NCI-H2081 (cell line): ENCODE measurements at regions not wholly inside any gene's neighbourhood (a gene's known extent, or its start where the extent isn't known, plus 50 kb on each side); places are given as distances from the start of the nearest gene placed in this dataset.
"Not testable (repeated sequence)": the region's sequence is repeated elsewhere in the genome, so short reads cannot be mapped to it uniquely, and the experiment has no call there.

Experiments used
- DNase-seq, 2 experiments: peaks; one replicate each; lab custom pipeline; 2025; lab: John Stamatoyannopoulos, UW

DNA sequence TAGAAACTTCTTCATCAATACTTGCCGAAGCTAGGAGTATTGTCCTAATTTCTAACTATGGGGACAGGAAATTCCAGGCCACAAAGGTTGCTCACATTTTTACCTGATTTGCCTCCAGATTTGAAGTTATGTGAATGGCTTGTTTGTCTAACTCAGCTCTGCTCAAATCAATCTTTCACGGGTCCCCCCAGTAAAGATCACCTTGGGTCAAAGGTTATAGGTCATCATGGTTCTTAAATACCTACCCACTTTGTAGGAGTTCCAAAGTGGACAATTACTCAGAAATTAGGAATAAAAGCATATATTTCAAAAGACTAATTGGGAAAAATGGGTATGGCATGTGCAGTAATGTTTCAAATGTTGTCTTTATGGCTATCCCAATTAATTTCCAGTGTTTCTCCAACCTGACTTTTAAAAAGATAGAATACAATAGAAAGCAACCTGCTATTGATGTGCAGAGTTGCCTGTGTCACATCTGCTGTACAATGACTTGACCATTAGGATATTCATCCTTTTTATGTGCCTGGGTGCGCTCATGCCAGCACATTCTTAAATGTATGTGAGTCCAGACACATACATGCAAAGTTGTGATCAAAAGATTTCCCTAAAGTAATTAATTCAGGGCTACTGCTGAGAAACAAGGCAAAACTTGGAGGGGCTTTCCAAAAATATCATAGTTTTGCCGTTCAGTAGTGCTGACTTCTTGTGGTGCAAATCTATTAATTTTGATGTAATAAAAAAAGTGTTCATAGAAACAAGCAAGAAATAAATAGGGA is 126.1 kb downstream of the MYCN start:
- DNase-seq: no peak

DNA sequence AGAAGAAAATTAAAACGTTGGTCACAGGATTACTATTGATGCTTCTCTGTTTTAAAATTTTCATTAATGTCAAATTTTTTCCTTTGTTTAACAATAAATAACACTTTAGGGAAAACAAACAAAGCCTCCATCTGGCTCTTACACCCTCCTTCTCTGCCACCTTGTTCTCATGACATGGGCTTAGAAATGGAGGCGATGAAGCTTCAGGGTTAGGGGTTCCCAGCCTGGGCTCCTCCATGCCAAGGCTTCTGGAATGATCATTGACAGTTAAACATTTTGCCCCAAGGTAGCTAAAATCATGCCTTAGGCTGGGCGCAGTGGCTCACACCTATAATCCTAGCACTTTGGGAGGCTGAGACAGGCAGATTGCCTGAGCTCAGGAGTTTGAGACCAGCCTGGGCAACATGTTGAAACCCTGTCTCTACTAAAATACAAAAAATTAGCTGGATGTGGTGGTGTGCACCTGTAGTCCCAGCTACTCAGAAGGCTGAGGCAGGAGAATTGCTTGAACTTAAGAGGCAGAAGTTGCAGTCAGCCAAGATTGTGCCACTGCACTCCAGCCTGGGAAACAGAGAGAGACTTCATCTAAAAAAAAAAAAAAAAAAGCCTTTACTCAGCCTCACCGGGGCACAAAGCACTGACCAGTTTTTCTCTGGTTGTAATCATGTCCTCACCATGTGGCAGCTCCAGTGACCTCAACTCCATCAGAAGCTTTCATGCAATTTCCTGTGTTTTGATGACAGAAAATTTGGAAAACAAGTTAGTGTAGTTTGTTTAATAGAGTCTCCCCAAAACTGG is 125.1 kb downstream of the MYCN start:
- not testable (repeated sequence) for DNase-seq

DNA sequence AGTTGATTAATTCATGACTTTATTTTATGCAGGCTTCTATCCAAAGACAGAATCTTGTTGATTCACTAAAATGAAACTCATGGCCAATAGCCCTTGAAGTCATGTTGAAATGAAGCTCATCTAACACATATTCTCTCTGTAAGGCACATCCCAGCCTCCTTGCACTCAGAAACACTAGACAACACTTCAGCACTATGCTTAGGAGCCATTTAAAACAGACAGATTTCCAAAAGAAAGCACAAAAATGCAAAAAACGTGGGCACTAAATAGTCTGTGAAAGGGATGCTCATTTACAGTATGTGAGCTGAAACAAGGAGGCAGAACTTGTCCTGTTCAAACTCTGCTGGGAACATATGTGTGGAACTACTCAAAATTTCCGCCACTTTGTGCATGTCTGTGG is 124.4 kb downstream of the MYCN start:
- DNase-seq: no peak

DNA sequence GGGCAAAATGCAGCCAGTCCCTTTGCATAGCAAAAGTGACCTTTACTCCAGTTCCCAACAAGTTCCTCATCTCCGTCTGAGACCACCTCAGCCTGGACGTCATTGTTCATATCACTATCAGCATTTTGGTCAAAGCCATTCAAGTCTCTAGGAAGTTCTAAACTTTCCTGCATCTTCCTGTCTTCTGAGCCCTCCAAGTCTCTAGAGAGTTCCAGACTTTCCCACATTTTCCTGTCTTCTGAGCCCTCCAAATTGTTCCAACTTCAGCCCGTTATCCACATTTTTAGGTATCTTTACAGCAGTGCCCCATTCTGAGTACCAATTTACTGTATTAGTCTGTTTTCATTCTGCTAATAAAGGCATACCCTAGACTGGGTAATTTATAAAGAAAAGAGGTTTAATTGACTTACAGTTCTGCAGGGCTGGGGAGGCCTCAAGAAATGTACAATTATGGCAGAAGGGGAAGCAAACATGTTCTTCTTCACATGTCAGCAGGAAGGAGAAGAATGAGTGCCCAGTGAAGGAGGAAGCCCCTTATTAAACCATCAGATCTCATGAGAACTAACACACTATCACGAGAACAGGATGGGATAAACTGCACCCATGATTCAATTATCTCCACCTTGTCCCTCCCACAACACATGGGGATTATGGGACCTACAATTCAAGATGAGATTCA is 123.7 kb downstream of the MYCN start:
- no peak for DNase-seq

DNA sequence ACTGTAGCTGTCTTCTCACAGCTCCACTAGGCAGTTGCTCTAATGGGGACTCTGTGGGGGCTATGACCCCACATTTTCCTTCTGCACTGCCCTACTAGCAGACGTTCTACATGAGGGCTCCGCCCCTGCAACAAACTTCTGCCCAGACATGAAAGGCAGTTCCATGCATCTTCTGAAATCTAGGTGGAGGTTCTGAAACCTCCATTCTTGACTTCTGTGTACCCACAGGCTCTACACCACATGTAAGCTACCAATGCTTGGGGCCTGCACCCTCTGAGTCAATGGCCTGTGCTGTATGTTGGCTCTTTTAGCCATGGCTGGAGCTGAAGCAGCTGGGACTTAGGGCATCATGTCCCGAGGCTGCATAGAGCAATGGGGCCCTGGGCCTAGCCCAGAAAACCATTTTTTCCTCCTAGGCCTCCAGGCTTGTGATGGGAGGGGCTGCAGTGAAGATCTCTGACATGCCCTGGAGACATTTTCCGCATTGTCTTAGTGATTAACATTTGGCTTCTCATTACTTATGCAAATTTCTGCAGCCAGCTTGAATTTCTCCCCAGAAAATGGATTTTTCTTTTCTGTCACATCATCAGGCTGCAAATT is 123.0 kb downstream of the MYCN start:
- no peak for DNase-seq

DNA sequence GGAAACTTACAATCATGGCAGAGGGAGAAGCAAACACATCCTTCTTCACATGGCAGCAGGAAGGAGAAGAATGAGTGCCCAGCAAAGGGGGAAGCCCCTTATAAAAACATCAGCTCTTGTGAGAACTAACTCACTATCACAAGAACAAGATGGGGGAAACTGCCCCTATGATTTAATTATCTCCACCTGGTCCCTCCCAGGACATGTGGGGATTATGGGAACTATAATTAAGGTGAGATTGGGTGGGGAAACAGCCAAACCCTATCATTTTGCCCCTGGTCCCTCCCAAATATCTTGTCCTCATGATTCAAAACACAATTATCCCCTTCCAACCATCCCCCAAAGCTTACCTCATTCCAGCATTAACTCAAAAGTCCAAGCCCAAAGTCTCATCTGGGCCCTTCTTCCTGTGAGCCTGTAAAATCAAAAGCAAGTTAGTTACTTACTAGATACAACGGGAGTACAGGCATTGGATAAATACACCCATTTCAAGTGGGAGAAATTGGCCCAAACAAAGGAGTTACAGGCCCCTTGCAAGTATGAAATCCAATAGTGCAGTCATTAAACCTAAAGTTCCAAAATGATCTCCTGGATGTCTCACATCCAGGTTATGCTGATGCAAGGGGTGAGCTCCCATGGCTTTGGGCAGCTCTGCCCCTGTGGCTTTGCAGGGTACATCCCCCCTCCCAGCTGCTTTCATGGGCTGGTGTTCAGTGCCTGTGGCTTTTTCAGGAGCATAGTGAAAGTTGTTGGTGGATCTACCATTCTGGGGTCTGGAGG is 122.3 kb downstream of the MYCN start:
- DNase-seq: no peak

DNA sequence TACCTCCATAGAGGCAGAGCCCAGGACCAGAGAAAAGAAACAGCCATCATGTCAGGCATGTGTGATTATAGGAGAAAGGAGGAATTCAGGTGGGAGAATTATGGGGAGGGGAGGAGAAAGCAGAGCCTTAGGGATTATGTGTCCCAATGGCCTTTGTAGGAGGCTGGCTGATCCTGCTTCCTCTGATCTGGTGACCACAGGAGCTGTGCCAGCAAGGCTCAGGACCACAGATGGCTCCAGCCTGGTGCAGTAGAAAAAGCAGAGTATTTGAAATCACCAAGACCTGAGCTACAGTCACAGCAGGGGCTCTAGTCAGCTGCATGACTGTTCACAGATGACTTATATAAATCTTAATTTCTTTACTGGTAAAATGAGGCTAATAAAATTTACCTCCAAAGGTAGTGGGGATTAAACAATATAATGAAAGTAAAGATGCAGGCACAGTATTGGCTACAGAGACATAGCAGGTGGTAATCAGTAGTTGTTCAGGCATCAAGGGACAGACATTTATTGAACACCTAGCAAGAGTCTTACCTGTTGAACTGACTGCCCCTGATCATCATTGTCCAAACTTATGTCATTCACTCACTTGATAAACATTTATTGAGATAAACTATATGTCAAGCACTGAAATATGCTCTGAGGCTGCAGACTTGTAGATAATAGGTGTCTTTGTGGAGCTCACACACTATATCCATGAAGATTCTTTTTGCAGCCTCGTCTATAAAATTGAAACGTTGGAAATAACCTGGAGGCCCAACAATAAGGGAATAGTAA is 121.3 kb downstream of the MYCN start:
- no peak for DNase-seq

DNA sequence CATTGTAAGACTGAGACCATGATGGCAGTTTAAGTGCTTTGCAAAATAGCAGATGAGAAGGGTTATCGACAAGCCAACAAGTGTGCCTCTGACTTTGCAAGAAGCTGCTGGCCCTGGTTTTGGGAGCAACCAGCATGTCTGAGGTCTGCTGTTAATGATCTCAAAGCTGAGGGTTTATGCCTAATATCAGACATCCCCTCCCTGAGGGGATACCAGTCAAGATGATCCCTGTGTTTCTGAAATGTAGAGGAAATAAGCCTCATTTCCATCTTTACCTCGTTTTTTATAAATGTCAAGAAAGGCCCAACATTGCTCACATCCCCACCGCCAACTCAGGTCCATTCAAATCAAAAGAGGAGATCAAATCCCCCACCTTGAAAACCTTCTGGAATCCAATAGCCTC is 120.6 kb downstream of the MYCN start:
- DNase-seq: no peak

DNA sequence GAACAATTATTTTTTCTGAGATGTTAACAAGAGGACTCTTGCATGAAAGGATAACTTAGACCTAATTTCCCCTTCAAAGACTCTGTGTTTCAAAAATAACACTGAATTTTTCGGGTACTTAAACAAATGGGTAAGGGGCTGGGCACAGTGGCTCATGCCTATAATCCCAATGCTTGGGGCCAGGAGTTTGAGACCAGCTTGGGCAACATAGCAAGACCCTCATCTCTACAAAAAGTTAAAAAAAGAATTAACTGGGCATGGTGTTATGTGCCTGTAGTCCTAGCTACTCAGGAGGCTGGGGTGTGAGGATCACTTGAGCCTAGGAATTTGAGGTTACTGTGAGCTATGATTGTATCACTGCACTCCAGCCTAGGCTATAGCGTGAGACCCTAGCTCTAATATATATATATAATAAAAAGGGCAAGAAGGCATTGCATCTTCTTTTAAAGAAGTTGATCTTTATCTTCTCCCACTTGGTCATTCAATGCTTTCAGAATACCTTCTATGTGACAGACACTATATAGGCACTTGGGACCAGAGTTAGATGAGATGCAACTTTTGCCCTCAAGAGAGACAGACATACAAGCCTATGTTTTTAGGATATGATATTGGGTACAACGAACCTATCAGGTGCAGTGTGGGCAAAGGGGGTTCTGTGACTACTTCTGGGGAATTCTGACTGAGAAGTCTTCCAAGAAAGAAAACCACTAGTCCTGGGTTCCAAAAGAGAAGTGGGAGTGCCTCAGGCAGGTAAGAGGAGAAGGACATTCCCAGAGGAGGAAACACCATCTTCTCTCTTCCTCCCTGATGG is 120.0 kb downstream of the MYCN start:
- DNase-seq: no peak

DNA sequence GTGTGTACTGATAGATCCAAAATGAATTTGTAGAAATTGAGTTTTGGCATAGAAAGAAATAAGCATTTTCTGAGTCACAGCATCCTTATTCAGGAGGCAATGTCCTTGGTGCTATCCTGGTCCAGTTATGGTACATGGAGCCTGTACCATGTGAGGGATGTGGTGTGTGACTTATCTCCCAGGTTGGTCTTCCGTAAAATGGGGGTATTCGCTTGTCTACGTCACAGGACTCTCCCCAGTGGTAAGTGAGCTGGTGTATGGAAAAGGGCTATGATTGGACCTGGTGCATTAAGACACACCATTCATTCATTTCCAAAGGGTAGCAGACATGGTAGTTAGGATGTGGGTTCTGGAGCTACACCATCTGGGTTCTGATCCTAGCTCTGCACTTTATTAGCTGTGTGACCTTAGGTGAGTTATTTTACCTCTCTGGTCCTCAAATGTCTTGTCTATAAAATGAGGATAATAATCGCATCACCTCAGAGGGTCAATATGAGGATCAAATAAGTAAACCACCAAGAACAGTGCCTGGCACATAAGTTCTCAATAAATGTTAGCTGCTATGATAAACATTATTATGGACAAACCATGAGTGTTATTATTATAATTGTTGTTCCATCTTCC is 119.2 kb downstream of the MYCN start:
- no peak for DNase-seq

DNA sequence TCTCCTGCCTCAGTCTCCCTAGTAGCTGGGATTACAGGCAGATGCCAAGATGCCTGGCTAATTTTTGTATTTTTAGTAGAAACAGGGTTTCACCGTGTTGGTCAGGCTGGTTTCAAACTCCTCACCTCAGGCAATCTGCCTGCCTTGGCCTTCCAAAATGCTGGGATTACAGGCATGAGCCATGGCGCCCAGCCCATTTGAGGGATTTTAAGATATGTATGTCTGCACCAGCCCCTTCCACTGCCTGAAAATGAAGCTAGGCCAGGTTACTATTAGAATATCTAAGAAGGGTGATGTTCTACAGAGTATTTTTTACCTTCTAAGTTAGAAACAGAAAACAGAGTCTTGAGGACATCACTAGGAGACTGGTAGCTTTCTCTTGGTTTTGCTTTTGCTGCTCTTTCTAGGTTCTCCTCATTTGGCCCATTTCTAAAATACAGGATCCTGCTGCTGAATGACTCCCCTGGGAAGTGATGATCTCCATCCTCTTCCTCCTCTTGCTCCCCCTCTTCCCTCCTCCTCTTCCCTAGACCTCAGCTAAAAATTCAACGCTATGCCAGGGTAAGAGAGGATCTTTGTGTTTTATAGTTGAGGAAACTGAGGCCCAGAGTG is 118.5 kb downstream of the MYCN start:
- DNase-seq: no peak

DNA sequence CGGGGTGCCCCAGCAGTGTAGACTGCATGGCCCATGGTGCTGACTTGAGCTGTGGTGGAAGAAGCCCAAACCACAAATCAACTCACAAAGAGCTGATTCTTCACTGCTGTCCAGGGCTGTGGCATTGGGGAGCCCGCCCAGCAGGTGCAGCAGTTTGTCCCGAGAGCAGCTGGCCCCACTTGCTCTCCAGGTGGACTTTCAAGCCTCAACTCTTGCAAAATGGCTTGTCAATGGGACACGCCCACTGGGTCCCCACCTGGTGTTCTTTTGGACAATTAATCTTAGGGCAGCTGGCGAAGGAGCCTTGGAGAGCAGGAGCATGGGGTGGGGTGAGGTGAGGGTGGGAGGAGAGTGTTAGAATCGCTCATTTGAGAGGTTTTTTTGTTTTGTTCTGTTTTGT is 117.9 kb downstream of the MYCN start:
- no peak for DNase-seq

DNA sequence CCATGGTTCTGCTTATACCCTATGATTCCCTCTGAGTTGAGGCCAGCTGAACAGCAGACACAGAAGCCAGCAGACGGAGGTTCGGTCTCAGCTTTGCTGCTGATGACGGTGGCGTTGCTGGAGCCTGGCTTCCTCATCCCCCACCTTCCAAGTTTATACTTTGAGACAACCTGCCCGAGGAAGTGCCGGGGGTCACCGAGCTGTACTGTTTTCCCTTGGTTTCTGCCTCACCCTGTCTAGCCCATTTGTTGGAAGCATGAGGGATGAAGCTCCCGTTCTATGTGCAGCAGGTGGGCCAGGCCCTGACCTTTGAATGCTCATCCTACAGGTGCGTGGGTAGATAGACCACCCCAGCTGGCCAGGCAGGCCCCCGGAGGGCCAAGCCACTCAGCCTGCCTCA is 117.3 kb downstream of the MYCN start:
- no peak for DNase-seq

DNA sequence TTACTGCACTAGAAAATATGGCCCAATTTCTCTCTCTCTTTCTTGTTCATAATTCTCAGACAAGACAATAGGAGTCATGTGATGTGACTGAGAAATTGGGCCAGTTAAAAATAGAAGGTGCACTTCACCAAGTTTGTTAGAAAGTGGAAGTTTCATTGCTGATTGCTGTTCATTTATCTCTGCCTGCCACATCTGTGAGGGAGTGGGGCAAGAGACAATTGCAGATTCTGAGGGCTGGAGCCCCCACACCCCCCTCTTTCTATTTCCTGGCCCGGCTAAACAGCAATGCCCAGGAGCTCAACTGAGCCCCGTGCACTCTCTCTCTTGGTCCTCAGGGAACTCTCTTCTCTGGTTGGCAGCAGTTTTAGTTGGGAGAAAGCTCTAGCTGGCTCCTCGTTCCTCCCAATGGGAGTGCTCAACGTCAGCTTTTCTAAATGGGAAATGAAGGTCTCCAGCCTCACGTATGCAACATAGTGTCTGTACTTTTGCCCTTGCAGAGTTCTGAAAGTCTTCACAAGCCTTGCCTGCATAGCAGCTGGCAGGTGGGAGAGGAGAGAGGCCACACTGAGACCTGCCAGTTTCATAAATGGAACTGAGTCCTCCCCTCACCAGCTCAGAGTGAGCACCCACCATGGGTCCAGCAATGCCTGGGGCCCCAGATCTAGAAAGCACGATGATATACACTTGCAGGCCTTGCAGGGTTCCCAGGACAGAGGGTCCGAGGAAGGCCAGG is 115.7 kb downstream of the MYCN start:
- DNase-seq: no peak

DNA sequence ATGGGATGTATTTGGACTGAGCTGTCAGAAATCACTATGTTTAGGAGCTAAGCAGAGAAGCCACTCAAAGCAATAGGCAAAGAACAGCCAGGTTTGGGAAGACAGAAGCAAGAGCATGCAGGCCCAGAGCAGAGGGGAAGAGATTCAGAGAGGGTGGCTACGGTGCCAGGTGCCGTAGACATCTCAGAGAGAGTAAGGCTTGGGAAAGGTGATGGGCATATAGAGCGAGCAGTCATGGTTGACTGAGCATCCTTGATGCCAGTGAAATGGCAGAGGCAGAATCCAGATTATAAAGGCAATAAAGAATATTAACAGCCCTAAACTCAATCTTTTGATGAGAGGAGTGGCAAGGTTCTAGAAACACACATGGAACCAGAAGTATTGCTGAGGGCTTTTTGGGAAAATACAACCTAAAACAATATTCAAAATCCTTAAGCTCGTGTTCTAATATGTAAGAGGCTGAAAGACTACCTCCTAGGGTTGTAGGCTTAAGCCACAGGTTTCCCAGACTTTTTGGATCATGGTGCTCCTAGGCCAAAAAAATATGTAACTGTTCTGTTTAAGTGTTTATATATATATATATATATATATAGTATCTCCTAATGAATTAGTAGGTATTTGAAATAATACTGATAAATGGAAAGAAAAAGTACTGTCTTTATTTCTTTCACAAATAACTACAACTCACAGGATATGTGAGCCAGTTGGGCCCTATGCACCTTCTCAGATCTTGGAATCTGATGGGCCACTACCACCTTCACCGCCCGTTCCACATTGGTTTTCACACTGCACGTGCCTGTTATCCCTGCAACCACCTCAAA is 113.3 kb downstream of the MYCN start:
- DNase-seq: no peak

DNA sequence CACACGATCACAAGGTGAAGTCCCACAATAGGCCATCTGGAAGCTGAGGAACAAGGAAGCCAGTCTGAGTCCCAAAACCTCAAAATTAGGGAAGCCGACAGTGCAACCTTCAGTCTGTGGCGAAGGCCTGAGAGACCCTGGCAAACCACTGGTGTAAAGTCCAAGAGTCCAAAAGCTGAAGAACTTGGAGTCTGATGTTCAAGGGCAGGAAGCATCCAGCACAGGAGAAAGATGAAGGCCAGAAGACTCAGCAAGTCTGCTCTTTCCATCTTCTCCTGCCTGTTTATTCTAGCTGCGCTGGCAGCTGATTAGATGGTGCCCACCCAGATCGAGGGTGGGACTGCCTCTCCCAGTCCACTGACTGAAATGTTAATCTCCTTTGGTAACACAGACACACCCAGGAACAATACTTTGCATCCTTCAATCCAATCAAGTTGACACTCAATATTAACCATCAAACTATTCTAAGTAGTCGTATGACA is 112.3 kb downstream of the MYCN start:
- DNase-seq: not testable (repeated sequence)

DNA sequence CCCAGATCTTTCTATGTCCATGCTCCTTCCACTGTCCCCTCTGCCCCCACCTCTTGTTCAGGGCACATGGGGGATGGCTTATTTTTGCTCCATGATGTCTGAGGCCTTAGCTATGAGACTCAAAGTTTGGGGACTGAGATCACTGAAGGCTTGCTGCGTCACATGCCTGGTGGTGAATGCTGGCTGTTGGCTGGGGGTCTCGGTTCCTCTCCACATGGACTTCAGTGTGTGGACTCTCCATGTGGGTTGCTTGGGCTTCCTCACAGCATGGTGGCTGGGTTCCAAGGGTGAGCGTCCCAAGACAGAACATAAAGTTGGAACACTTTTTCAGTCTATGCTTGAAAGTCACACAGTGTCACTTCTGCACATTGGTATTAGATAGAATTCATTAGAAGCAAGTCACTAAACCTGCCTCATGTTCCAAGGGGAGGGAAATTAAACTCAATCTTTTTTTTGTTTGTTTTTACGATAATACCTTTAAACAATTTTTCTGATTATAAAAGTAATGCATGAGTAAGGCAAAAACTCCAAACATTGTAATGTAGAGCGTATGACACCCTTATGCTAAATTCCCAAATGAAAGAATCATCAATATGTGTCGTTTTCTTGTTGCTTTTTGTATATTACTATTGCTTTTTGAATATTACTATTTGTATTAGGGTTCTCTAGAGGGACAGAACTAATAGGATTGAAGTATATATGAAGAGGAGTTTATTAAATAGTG is 111.7 kb downstream of the MYCN start:
- DNase-seq: no peak
